ENCODE measurements at regions not wholly inside any gene's neighbourhood (a gene's known extent, or its start where the extent isn't known, plus 50 kb on each side); places are given as distances from the start of the nearest gene placed in this dataset.

DNA sequence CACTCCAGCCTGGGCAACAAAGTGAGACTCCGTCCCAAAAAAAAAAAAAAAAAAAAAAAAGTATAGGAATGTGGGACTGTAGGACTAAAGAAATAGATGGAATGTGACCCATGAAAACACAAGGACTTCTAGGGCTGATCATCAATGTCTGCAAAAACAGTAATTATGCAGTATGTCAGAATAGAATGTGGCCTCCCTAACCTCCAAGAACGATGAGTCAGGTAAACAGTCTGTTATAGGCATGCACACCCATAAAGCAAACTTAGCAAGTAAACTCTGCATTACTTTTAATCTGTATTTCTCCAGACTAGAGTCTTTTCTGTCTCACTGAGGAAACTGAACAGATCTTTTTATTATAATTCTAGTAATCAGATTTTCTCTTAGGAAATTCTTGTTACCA is 233.4 kb downstream of the HNRNPD start:
- no peaks in the 10 kb centered on the region for H3K9me3 ChIP-seq (ENCODE audit: control extremely low read depth in 1 of 3, control insufficient read depth in 2 of 3, insufficient read depth in 1 of 3, low read length in 2 of 3)

GRCh38 chr4:82139287-82139686 is 234.5 kb downstream of the HNRNPD start:
- POLR2A ChIA-PET, result no interaction called here

More for the DNA sequence above, 233.4 kb downstream of the HNRNPD start:
- DNase-seq (no peak), ATAC-seq (ENCODE audit: low read depth) (no peak)
- Histone ChIP-seq H2AFZ (ENCODE audit: insufficient read depth, low read depth, low read length, poor library complexity, severe bottlenecking) (no peak overlapping the region), H3K79me2 (ENCODE audit: control insufficient read depth, insufficient read depth, low read length) (no peaks in the 10 kb centered on the region), H3K9ac (ENCODE audit: low read length) (no peak overlapping the region), H4K20me1 (ENCODE audit: control insufficient read depth, insufficient read depth, low read length, poor library complexity, severe bottlenecking) (no peaks in the 10 kb centered on the region), H3K36me3 (replicated peaks in 1 of 2; ENCODE audit: control extremely low read depth in 1 of 2, control insufficient read depth in 1 of 2, extremely low read depth in 1 of 2, insufficient read depth in 2 of 2, low read length in 1 of 2) (no peaks in the 10 kb centered on the region), H3K4me2 (replicated peaks; ENCODE audit: low read depth, low read length, poor library complexity, severe bottlenecking) (no peak overlapping the region), H3K27me3 (replicated peaks in 1 of 4; ENCODE audit: control extremely low read depth in 1 of 4, control insufficient read depth in 3 of 4, insufficient read depth in 4 of 4, low read length in 3 of 4) (no peaks in the 10 kb centered on the region), H3K4me3 (ENCODE audit: control extremely low read depth in 1 of 5, extremely low read depth in 1 of 5, insufficient read depth in 1 of 5, low read depth in 2 of 5, low read length in 4 of 5) (no peak overlapping the region), H3K27ac (ENCODE audit: low read length in 2 of 2) (no peak overlapping the region), H3K4me1 (ENCODE audit: control insufficient read depth in 2 of 2, insufficient read depth in 2 of 2, low read length in 2 of 2) (peaks cover 6 to 17% of the 10 kb centered on the region in 2 donors)
- ChIA-PET POLR2A (no interaction called here), CTCF (no interaction called here)
- TF ChIP-seq EZH2 (IDR thresholded peaks at IDR 0.05; ENCODE audit: borderline replicate concordance, insufficient read depth, low read depth, low read length, poor library complexity, severe bottlenecking), result no peak
- TF ChIP-seq, protein P1, sequence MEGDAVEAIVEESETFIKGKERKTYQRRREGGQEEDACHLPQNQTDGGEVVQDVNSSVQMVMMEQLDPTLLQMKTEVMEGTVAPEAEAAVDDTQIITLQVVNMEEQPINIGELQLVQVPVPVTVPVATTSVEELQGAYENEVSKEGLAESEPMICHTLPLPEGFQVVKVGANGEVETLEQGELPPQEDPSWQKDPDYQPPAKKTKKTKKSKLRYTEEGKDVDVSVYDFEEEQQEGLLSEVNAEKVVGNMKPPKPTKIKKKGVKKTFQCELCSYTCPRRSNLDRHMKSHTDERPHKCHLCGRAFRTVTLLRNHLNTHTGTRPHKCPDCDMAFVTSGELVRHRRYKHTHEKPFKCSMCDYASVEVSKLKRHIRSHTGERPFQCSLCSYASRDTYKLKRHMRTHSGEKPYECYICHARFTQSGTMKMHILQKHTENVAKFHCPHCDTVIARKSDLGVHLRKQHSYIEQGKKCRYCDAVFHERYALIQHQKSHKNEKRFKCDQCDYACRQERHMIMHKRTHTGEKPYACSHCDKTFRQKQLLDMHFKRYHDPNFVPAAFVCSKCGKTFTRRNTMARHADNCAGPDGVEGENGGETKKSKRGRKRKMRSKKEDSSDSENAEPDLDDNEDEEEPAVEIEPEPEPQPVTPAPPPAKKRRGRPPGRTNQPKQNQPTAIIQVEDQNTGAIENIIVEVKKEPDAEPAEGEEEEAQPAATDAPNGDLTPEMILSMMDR (IDR thresholded peaks at IDR 0.05), result no peak
- intact Hi-C loops (cut with micrococcal nuclease), result no loop called here
- Mint-ChIP-seq H3K4me3 (no peak overlapping the region), H3K4me1 (peaks cover 13% of the 10 kb centered on the region), H3K27ac (no peak overlapping the region), H3K9me3 (ENCODE audit: insufficient read depth) (no peaks in the 10 kb centered on the region), H3K27me3 (peaks cover 6% of the 10 kb centered on the region)
- WGBS (ENCODE audit: insufficient coverage), result no CpG with 5 or more reads among the region's 2 CpGs

More at GRCh38 chr4:82139287-82139686, 234.5 kb downstream of the HNRNPD start:
- CTCF ChIA-PET, result no interaction called here
- no peaks in the 10 kb centered on the region for H3K79me2 ChIP-seq (ENCODE audit: control insufficient read depth, insufficient read depth, low read length)
- H3K4me2 ChIP-seq (replicated peaks; ENCODE audit: low read depth, low read length, poor library complexity, severe bottlenecking), result no peak overlapping the region
- Mint-ChIP-seq H3K4me3 (no peak overlapping the region), H3K9me3 (ENCODE audit: insufficient read depth) (no peaks in the 10 kb centered on the region), H3K4me1 (peaks cover 13% of the 10 kb centered on the region), H3K27me3 (peaks cover 6% of the 10 kb centered on the region), H3K27ac (no peak overlapping the region)
- H3K27ac ChIP-seq (ENCODE audit: low read length in 2 of 2), result no peak overlapping the region
- WGBS (ENCODE audit: insufficient coverage), result 100% methylated on average over 1 of the region's 3 CpGs
- H3K4me1 ChIP-seq (ENCODE audit: control insufficient read depth in 2 of 2, insufficient read depth in 2 of 2, low read length in 2 of 2), result peaks cover 6 to 17% of the 10 kb centered on the region in 2 donors
- no peaks in the 10 kb centered on the region for H3K9me3 ChIP-seq (ENCODE audit: control extremely low read depth in 1 of 3, control insufficient read depth in 2 of 3, insufficient read depth in 1 of 3, low read length in 2 of 3)
- no peak overlapping the region for H3K9ac ChIP-seq (ENCODE audit: low read length)
- no peak overlapping the region for H2AFZ ChIP-seq (ENCODE audit: insufficient read depth, low read depth, low read length, poor library complexity, severe bottlenecking)
- H3K4me3 ChIP-seq (ENCODE audit: control extremely low read depth in 1 of 5, extremely low read depth in 1 of 5, insufficient read depth in 1 of 5, low read depth in 2 of 5, low read length in 4 of 5), result no peak overlapping the region
- intact Hi-C loops (cut with micrococcal nuclease), result no loop called here
- no peak for DNase-seq
- H4K20me1 ChIP-seq (ENCODE audit: control insufficient read depth, insufficient read depth, low read length, poor library complexity, severe bottlenecking), result no peaks in the 10 kb centered on the region
- H3K27me3 ChIP-seq (replicated peaks in 1 of 4; ENCODE audit: control extremely low read depth in 1 of 4, control insufficient read depth in 3 of 4, insufficient read depth in 4 of 4, low read length in 3 of 4), result no peaks in the 10 kb centered on the region
- H3K36me3 ChIP-seq (replicated peaks in 1 of 2; ENCODE audit: control extremely low read depth in 1 of 2, control insufficient read depth in 1 of 2, extremely low read depth in 1 of 2, insufficient read depth in 2 of 2, low read length in 1 of 2), result no peaks in the 10 kb centered on the region
- TF ChIP-seq EZH2 (IDR thresholded peaks at IDR 0.05; ENCODE audit: borderline replicate concordance, insufficient read depth, low read depth, low read length, poor library complexity, severe bottlenecking), result no peak
- TF ChIP-seq, protein P1 (IDR thresholded peaks at IDR 0.05), result no peak
- no peak for ATAC-seq (ENCODE audit: low read depth)
